ENCODE measurements at regions not wholly inside any gene's neighbourhood (a gene's known extent, or its start where the extent isn't known, plus 50 kb on each side); places are given as distances from the start of the nearest gene placed in this dataset.

GRCh38 chr9:684054-684890 is 157.2 kb upstream of the DMRT1 start:
- Mint-ChIP-seq H3K4me3 (no peak overlapping the region), H3K27ac (no peak overlapping the region), H3K36me3 (ENCODE audit: low read depth) (no peaks in the 10 kb centered on the region), H3K4me1 (ENCODE audit: low read depth) (no peaks in the 10 kb centered on the region), H3K27me3 (no peaks in the 10 kb centered on the region), H3K9me3 (no peaks in the 10 kb centered on the region)
- ChIA-PET CTCF (no interaction called here), POLR2A (interaction anchor here (0.6 kb wide), 1 partner anchor 797 kb away, joined by 3 read pairs; no protein-coding TSS in a partner anchor)
- no peak for ATAC-seq
- TF ChIP-seq CTCF (IDR thresholded peaks at IDR 0.05) = no peak
- no peak for DNase-seq
- intact Hi-C loops (cut with micrococcal nuclease) = no loop called here

- CTCF ChIA-PET = no interaction called here
- H3K9me3 Mint-ChIP-seq = no peaks in the 10 kb centered on the region
- H3K27ac Mint-ChIP-seq = no peak overlapping the region
- POLR2A ChIA-PET = interaction anchor here (0.6 kb wide), 1 partner anchor 796 kb away, joined by 3 read pairs; no protein-coding TSS in a partner anchor
- H3K4me1 Mint-ChIP-seq (ENCODE audit: low read depth) = no peaks in the 10 kb centered on the region
- TF ChIP-seq CTCF (IDR thresholded peaks at IDR 0.05) = no peak
- ATAC-seq = no peak
- intact Hi-C loops (cut with micrococcal nuclease) = no loop called here
- no peak for DNase-seq
- no peak overlapping the region for H3K4me3 Mint-ChIP-seq
- H3K36me3 Mint-ChIP-seq (ENCODE audit: low read depth) = no peaks in the 10 kb centered on the region
- H3K27me3 Mint-ChIP-seq = no peaks in the 10 kb centered on the region
Observed at GRCh38 chr9:684941-685340, 156.6 kb upstream of the DMRT1 start.

- Mint-ChIP-seq H3K9me3 (no peaks in the 10 kb centered on the region), H3K4me3 (no peak overlapping the region), H3K4me1 (ENCODE audit: low read depth) (no peaks in the 10 kb centered on the region), H3K27me3 (no peaks in the 10 kb centered on the region), H3K27ac (no peak overlapping the region), H3K36me3 (ENCODE audit: low read depth) (no peaks in the 10 kb centered on the region)
- no peak for TF ChIP-seq CTCF (IDR thresholded peaks at IDR 0.05)
- ATAC-seq = no peak
- POLR2A ChIA-PET = no interaction called here
- DNase-seq = no peak
- CTCF ChIA-PET = no interaction called here
- intact Hi-C loops (cut with micrococcal nuclease) = no loop called here
Observed at GRCh38 chr9:686321-686813, 155.1 kb upstream of the DMRT1 start.

GRCh38 chr9:687034-687785 is 154.3 kb upstream of the DMRT1 start:
- Mint-ChIP-seq H3K9me3 (no peaks in the 10 kb centered on the region), H3K36me3 (ENCODE audit: low read depth) (no peaks in the 10 kb centered on the region), H3K27me3 (no peaks in the 10 kb centered on the region), H3K4me1 (ENCODE audit: low read depth) (no peaks in the 10 kb centered on the region), H3K4me3 (no peak overlapping the region), H3K27ac (no peak overlapping the region)
- ATAC-seq = no peak
- no peak for TF ChIP-seq CTCF (IDR thresholded peaks at IDR 0.05)
- CTCF ChIA-PET = no interaction called here
- DNase-seq = no peak
- intact Hi-C loops (cut with micrococcal nuclease) = no loop called here
- POLR2A ChIA-PET = no interaction called here

GRCh38 chr9:687994-688393 is 153.5 kb upstream of the DMRT1 start:
- H3K27me3 Mint-ChIP-seq = no peaks in the 10 kb centered on the region
- CTCF ChIA-PET = no interaction called here
- no peak for ATAC-seq
- no peaks in the 10 kb centered on the region for H3K36me3 Mint-ChIP-seq (ENCODE audit: low read depth)
- no peak overlapping the region for H3K4me3 Mint-ChIP-seq
- DNase-seq = no peak
- TF ChIP-seq CTCF (IDR thresholded peaks at IDR 0.05) = no peak
- POLR2A ChIA-PET = no interaction called here
- intact Hi-C loops (cut with micrococcal nuclease) = no loop called here
- H3K9me3 Mint-ChIP-seq = no peaks in the 10 kb centered on the region
- H3K4me1 Mint-ChIP-seq (ENCODE audit: low read depth) = no peaks in the 10 kb centered on the region
- H3K27ac Mint-ChIP-seq = no peak overlapping the region

All from activated CD8-positive, alpha-beta T cell treated with anti-CD3 and anti-CD28 coated beads for 36 hours (primary cell).